OCI-LY1 (cell line): ENCODE measurements at regions not wholly inside any gene's neighbourhood (a gene's known extent, or its start where the extent isn't known, plus 50 kb on each side); places are given as distances from the start of the nearest gene placed in this dataset.

Experiments
- H2AFZ ChIP-seq: fragments of 200-600 bp; sonication (generic), shearing (Covaris generic); 2 replicates; pipeline ENCODE4 v1.6.0; 2014; ENCODE audit warnings: antibody characterized with exemption, mild to moderate bottlenecking, low read length
- H3F3A ChIP-seq: fragments of 200-600 bp; sonication (generic), shearing (Covaris generic); 2 replicates; pipeline ENCODE4 v1.6.0; 2014; ENCODE audit warnings: mild to moderate bottlenecking, antibody characterized with exemption, low read length, moderate library complexity; ENCODE audit not compliant: insufficient read depth
- H3K27ac ChIP-seq: fragments of 200-600 bp; sonication (generic); 2 replicates; pipeline ENCODE4 v1.5.1; 2014; ENCODE audit warnings: low read length, mixed run types, mild to moderate bottlenecking, low read depth; ENCODE audit not compliant: poor library complexity, severe bottlenecking
- H3K27me3 ChIP-seq: fragments of 200-600 bp; sonication (generic); 2 replicates; pipeline ENCODE4 v1.6.0; 2014; ENCODE audit warnings: antibody characterized with exemption, mild to moderate bottlenecking, low read length, moderate library complexity; ENCODE audit not compliant: insufficient read depth
- H3K36me3 ChIP-seq: fragments of 200-600 bp; sonication (generic); 2 replicates; pipeline ENCODE4 v1.6.1; 2014; ENCODE audit warnings: mild to moderate bottlenecking, antibody characterized with exemption, low read length, moderate library complexity, mixed read lengths; ENCODE audit not compliant: insufficient read depth
- H3K4me1 ChIP-seq: fragments of 200-600 bp; sonication (generic); 2 replicates; pipeline ENCODE4 v1.5.1; 2014; ENCODE audit warnings: mild to moderate bottlenecking, low read length, moderate library complexity; ENCODE audit not compliant: insufficient read depth, severe bottlenecking
- H3K4me2 ChIP-seq: fragments of 200-600 bp; sonication (generic), shearing (Covaris generic); 2 replicates; pipeline ENCODE4 v1.6.1; 2014; ENCODE audit warnings: low read length
- H3K4me3 ChIP-seq: fragments of 200-600 bp; sonication (generic); 2 replicates; pipeline ENCODE4 v1.5.1; 2014; ENCODE audit warnings: low read length, low read depth, mild to moderate bottlenecking, mixed read lengths; ENCODE audit not compliant: poor library complexity, severe bottlenecking
- H3K79me2 ChIP-seq: fragments of 200-600 bp; shearing (Covaris generic); 2 replicates; pipeline ENCODE4 v1.6.1; 2016; ENCODE audit warnings: mixed run types, low read length, mixed read lengths; ENCODE audit not compliant: insufficient read depth
- H3K9ac ChIP-seq: fragments of 200-600 bp; sonication (generic), shearing (Covaris generic); 2 replicates; pipeline ENCODE4 v1.6.1; 2014; ENCODE audit warnings: mild to moderate bottlenecking, low read length, mixed read lengths
- H3K9me2 ChIP-seq: fragments of 200-600 bp; sonication (generic), shearing (Covaris generic); 2 replicates; pipeline ENCODE4 v1.6.1; 2014; ENCODE audit warnings: low read depth, mild to moderate bottlenecking, low read length, mixed read lengths
- H3K9me3 ChIP-seq: fragments of 200-600 bp; shearing (Covaris generic); 2 replicates; pipeline ENCODE4 v1.6.1; 2014; ENCODE audit warnings: low read length, mixed read lengths
- H4K20me1 ChIP-seq: fragments of 200-600 bp; sonication (generic), shearing (Covaris generic); 2 replicates; pipeline ENCODE4 v1.6.0; 2016; ENCODE audit warnings: mild to moderate bottlenecking, low read length; ENCODE audit not compliant: insufficient read depth
- EZH2 ChIP-seq: fragments of 200-600 bp; sonication (generic), shearing (Covaris generic); IDR thresholded peaks from 2 replicates; pipeline ENCODE4 v1.8.0; 2017; ENCODE audit warnings: borderline replicate concordance, mixed run types, mild to moderate bottlenecking, antibody characterized with exemption, low read length, moderate library complexity, mixed read lengths
- TF ChIP-seq, protein P1 (sequence below): fragments of 200-600 bp; sonication (generic), shearing (Covaris generic); IDR thresholded peaks from 2 replicates; pipeline ENCODE4 v1.5.1; 2017; ENCODE audit warnings: mild to moderate bottlenecking, antibody characterized with exemption, low read length, moderate library complexity, mixed read lengths

DNA sequence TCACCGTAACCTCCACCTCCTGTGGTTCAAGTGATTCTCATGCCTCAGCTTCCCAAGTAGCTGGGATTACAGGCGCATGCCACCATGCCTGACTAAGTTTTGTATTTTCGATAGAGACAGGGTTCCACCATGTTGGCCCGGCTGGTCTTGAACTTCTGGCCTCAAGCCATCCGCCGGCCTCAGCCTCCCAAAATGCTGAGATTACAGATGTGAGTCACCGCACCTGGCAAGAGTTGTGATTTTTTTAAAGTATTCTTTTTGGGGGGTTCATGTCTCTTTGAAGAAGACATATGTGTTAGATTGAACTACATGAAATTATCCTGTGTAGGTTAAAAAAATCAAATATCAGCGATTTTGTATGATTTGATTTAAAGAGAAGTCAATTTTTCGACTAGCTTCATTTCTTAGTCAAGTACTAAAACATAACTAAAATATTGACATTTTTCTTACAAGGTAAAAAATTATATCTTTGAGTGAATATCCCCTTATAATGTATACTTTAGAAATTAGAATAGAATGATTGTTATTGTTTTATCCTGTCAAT, 60.3 kb upstream of the ANTXR2 start:
- H3K4me3 ChIP-seq = no peak overlapping the region

DNA sequence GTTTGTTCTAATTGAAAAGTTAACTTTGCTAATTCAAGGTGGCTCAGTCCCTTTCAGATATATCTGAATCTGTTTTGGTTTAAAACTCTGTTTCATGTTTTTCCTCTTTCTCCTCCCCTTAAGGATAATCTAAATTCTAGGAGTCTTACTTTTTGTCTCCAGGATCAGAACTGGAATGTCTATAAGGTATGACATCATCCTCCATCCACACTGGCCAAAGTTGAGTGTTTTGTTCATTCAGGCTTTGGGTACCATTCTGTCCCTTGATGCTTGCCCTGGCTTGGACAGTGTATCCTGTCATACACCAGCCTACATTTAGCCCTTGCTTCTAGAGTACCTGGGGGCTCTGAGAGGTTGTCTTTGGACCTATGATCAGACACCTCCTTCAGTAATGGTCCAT, 56.8 kb upstream of the ANTXR2 start:
- no peaks in the 10 kb centered on the region for H3K9me2 ChIP-seq
- no peak overlapping the region for H2AFZ ChIP-seq
- H3K4me2 ChIP-seq = no peak overlapping the region
- H3K79me2 ChIP-seq = no peaks in the 10 kb centered on the region
- no peaks in the 10 kb centered on the region for H3K4me1 ChIP-seq
- H3K27me3 ChIP-seq = no peaks in the 10 kb centered on the region
- H3F3A ChIP-seq = no peaks in the 10 kb centered on the region
- no peaks in the 10 kb centered on the region for H3K9me3 ChIP-seq
- H3K9ac ChIP-seq = no peak overlapping the region
- TF ChIP-seq, protein P1, sequence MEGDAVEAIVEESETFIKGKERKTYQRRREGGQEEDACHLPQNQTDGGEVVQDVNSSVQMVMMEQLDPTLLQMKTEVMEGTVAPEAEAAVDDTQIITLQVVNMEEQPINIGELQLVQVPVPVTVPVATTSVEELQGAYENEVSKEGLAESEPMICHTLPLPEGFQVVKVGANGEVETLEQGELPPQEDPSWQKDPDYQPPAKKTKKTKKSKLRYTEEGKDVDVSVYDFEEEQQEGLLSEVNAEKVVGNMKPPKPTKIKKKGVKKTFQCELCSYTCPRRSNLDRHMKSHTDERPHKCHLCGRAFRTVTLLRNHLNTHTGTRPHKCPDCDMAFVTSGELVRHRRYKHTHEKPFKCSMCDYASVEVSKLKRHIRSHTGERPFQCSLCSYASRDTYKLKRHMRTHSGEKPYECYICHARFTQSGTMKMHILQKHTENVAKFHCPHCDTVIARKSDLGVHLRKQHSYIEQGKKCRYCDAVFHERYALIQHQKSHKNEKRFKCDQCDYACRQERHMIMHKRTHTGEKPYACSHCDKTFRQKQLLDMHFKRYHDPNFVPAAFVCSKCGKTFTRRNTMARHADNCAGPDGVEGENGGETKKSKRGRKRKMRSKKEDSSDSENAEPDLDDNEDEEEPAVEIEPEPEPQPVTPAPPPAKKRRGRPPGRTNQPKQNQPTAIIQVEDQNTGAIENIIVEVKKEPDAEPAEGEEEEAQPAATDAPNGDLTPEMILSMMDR = no peak
- no peak for TF ChIP-seq EZH2
- no peak overlapping the region for H3K4me3 ChIP-seq
- H4K20me1 ChIP-seq = no peaks in the 10 kb centered on the region
- no peak overlapping the region for H3K27ac ChIP-seq
- H3K36me3 ChIP-seq = no peaks in the 10 kb centered on the region

More for the DNA sequence above, 60.3 kb upstream of the ANTXR2 start:
- Histone ChIP-seq H3K4me2 (no peak overlapping the region), H3K4me1 (no peaks in the 10 kb centered on the region), H3K9me2 (no peaks in the 10 kb centered on the region), H3K79me2 (no peaks in the 10 kb centered on the region), H3K9ac (no peak overlapping the region), H3K27me3 (no peaks in the 10 kb centered on the region), H3K27ac (no peak overlapping the region), H3K9me3 (no peaks in the 10 kb centered on the region), H2AFZ (no peak overlapping the region), H4K20me1 (no peaks in the 10 kb centered on the region), H3K36me3 (no peaks in the 10 kb centered on the region), H3F3A (no peaks in the 10 kb centered on the region)
- no peak for TF ChIP-seq EZH2
- TF ChIP-seq, protein P1 = no peak

DNA sequence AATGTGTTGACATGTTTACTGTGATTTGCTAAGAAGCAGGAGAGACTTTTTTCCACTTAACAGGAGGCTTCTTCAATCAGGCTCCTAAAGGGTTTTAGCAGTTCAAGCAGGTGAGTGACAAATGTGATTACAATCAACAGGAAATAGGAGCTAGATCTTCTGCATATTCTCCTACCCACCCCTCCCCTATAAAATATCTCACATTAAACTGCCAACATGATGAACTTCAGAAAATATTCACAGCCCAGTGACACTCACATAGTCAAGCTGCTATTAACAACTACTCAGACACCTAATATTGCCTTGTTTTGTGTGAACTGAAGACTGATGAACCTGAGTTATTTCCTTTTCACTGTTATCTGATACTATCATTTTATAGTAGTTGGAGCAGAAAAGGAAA, 55.9 kb upstream of the ANTXR2 start:
- H3F3A ChIP-seq = no peaks in the 10 kb centered on the region
- H3K9me2 ChIP-seq = no peaks in the 10 kb centered on the region
- no peaks in the 10 kb centered on the region for H3K27me3 ChIP-seq
- no peaks in the 10 kb centered on the region for H3K36me3 ChIP-seq
- no peaks in the 10 kb centered on the region for H3K4me1 ChIP-seq
- H2AFZ ChIP-seq = no peak overlapping the region
- no peak for TF ChIP-seq EZH2
- TF ChIP-seq, protein P1 = no peak
- no peak overlapping the region for H3K9ac ChIP-seq
- H3K4me3 ChIP-seq = no peak overlapping the region
- no peaks in the 10 kb centered on the region for H3K9me3 ChIP-seq
- H4K20me1 ChIP-seq = no peaks in the 10 kb centered on the region
- no peak overlapping the region for H3K27ac ChIP-seq
- H3K4me2 ChIP-seq = no peak overlapping the region
- no peaks in the 10 kb centered on the region for H3K79me2 ChIP-seq
